T-helper 2 cell treated with Interferon-gamma antibody and Interleukin-4, amounts not matched to agents 5 μg/mL and 100 μg/mL, for 36 hours (primary cell): ENCODE measurements at regions not wholly inside any gene's neighbourhood (a gene's known extent, or its start where the extent isn't known, plus 50 kb on each side); places are given as distances from the start of the nearest gene placed in this dataset.

Experiments used
- DNase-seq: peaks from one replicate; pipeline ENCODE4 v3.0.0; 2021; ENCODE audit warnings: low spot score
- H3K27ac Mint-ChIP-seq: one replicate; pipeline ENCODE4 v1.8.0; 2021; ENCODE audit warnings: mild to moderate bottlenecking, mixed read lengths
- H3K27me3 Mint-ChIP-seq: one replicate; pipeline ENCODE4 v1.8.0; 2021; ENCODE audit warnings: low read depth, mixed read lengths
- H3K36me3 Mint-ChIP-seq: one replicate; pipeline ENCODE4 v1.8.0; 2021; ENCODE audit warnings: low read depth, mixed read lengths
- H3K4me1 Mint-ChIP-seq: one replicate; pipeline ENCODE4 v1.8.0; 2021; ENCODE audit warnings: low read depth, mixed read lengths
- H3K4me3 Mint-ChIP-seq: one replicate; pipeline ENCODE4 v1.8.0; 2022; ENCODE audit warnings: mild to moderate bottlenecking, moderate library complexity, mixed read lengths
- H3K9me3 Mint-ChIP-seq: one replicate; pipeline ENCODE4 v1.8.0; 2021; ENCODE audit warnings: mixed read lengths

DNA sequence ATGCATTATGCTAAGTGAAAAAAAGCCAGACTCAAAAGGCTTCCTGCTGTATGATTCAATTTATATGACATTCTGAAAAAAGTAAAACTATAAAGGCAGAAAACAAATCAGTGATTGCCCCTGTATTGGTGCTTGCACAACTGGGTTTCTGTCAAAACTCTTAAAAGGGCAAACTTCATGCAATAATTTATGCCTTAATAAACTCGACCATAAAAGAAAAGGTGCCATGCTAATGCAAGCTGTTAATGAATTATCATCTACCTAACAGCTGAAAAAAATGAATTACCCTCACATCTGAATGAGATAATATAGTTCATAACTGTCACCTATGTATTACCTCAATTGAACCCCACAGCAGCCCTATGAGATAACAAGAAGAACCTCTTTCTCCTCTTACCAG is 120.8 kb upstream of the ATP1A1 start:
- no peak overlapping the region for H3K4me3 Mint-ChIP-seq
- H3K27me3 Mint-ChIP-seq: no peaks in the 10 kb centered on the region
- DNase-seq: no peak
- H3K27ac Mint-ChIP-seq: no peak overlapping the region
- H3K4me1 Mint-ChIP-seq: no peaks in the 10 kb centered on the region
- no peaks in the 10 kb centered on the region for H3K36me3 Mint-ChIP-seq
- no peaks in the 10 kb centered on the region for H3K9me3 Mint-ChIP-seq

DNA sequence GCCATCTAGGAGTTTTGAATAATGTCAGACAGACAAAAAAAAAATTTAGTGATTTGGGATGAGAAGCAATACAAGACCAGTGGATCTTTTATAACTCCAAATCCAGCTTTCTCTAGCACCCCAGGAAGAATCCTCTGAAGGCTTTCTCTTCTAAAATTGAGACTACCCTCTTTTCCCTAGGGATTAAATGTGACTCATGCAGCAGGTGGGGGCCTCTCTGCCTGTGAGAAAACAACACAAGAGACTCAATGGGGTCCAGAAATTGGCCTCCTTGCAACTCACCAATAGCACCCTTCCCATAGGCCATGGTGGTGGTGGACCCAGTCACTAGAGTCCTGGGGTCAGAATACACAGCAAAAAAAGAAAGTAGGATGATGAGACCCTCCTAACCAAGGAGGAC is 120.3 kb upstream of the ATP1A1 start:
- Mint-ChIP-seq H3K36me3 (no peaks in the 10 kb centered on the region), H3K4me3 (no peak overlapping the region), H3K4me1 (peaks cover 2% of the 10 kb centered on the region), H3K27me3 (no peaks in the 10 kb centered on the region), H3K27ac (no peak overlapping the region), H3K9me3 (no peaks in the 10 kb centered on the region)
- DNase-seq: no peak

DNA sequence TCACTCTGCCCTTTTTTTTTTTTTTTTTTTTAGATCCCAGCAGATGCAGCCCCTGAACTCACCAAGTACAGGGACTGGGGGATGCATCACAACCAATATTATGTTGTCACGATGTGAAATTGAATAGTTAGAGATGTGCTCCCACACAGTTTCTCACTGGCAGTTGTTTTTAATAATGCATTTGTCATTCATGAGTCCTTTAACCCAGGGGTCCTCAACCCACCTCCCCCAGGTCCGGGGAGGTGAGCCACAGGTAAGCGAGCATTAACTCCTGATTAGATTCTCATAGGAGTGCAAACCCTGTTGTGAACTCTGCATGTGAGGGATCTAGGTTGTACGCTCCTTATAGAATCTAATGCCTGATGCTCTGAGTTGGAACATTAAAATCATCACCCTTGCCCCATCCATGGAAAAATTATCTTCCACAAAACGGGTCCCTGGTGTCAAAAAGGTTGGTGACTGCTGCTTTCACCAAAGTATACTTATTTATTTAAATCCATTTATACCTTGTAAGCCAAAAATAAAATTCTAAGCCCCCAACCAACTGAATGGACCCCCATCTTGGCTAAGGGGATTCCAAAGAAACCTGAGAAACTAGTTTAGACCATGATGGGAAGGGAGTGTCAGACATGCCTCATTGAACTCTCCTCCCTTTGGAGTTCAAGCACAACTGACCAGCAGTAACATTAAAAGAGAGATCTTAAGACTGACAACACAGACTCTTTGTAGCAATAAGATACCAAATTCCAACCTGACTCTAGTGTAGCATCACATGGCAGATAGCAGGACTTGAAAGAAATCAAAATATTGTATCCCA is 119.3 kb upstream of the ATP1A1 start:
- no peaks in the 10 kb centered on the region for H3K9me3 Mint-ChIP-seq
- peaks cover 3% of the 10 kb centered on the region for H3K4me1 Mint-ChIP-seq
- H3K4me3 Mint-ChIP-seq: no peak overlapping the region
- no peaks in the 10 kb centered on the region for H3K36me3 Mint-ChIP-seq
- no peak for DNase-seq
- no peak overlapping the region for H3K27ac Mint-ChIP-seq
- H3K27me3 Mint-ChIP-seq: no peaks in the 10 kb centered on the region

GRCh38 chr1:116254776-116255175 is 118.3 kb upstream of the ATP1A1 start:
- Mint-ChIP-seq H3K36me3 (no peaks in the 10 kb centered on the region), H3K27ac (no peak overlapping the region)
- no peak for DNase-seq

DNA sequence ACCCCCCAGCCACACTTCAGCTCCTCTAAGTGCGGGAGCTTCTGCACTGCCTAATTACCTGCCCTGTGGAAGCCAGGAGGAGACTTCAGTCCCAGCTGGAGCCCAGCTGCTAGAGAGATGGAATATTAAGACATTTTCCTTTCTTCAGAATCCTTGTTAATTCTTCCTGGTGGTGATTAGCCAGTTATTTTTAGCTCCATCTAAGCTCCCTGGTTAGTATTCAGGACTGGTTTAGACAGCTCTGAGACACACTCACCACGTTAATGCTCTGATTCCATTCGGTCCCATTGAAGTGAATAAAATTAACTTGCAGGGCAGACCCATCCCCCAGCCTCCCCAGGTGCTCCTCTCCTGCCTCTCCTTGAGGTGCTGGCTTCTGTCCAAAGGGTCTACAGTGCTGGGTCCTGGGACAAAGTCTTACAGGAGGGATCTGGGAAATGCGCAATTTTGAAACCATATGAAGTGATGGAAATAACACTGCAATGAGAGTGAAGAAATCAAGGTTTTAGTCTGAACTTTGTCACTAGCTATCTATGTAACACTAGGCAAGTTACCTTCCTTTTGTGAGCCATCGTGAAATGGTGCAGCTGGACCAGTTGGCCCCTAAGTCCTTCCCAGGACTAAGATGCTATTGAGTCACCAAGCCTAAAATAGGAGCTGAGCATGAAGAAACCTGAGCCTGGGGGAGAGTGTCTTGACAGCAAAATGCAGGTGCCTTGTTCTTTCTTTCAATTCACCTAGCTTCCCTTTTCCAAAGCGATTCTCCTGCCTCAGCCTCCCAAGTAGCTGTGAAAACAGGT is 117.4 kb upstream of the ATP1A1 start:
- Mint-ChIP-seq H3K27ac (no peak overlapping the region), H3K4me3 (no peak overlapping the region)

More at GRCh38 chr1:116254776-116255175, 118.3 kb upstream of the ATP1A1 start:
- Mint-ChIP-seq H3K9me3 (no peaks in the 10 kb centered on the region), H3K27me3 (no peaks in the 10 kb centered on the region), H3K4me3 (no peak overlapping the region), H3K4me1 (peaks cover 5% of the 10 kb centered on the region)

DNA sequence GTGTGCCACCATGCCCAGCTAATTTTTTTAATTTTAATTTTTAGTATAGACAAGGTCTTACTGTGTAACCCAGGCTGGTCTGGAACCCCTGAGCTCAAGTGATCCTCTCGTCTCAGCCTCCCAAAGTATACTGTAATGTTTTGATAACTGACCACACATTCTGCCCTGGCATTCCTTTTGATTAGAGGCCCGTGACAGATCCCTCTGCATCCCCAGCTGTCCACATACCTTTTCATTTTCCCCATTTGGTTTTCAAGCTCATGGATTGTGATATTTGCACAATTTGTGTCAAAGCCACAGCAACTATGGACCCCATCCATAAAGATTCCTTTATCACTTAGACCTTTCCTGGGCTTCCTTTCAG is 116.8 kb upstream of the ATP1A1 start:
- Mint-ChIP-seq H3K27ac (no peak overlapping the region), H3K4me1 (peaks cover 6% of the 10 kb centered on the region)

More for the DNA sequence above, 117.4 kb upstream of the ATP1A1 start:
- Mint-ChIP-seq H3K27me3 (no peaks in the 10 kb centered on the region), H3K4me1 (peaks cover 6% of the 10 kb centered on the region), H3K36me3 (no peaks in the 10 kb centered on the region), H3K9me3 (no peaks in the 10 kb centered on the region)
- no peak for DNase-seq

DNA sequence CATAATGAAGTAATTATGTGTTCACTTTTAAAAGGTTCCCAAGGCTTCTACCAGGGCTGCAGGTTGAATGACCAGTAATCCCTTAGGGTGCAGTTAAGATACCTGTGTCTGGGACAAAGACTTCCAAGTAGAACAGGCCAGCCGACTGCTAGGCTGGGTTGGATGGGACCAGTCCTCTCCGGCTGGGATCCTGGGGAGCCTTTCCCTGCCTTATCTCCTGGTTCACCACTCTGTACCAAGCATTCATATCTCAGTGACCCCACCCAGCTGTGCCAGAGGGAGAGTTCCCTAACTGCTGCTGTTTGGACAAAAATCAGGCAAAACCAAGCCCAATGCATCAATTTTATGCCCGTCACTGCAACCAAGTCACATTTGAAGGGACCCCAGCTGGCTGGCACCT is 116.2 kb upstream of the ATP1A1 start:
- H3K36me3 Mint-ChIP-seq: no peaks in the 10 kb centered on the region
- no peaks in the 10 kb centered on the region for H3K9me3 Mint-ChIP-seq
- peaks cover 6% of the 10 kb centered on the region for H3K4me1 Mint-ChIP-seq

More for the DNA sequence above, 116.8 kb upstream of the ATP1A1 start:
- H3K4me3 Mint-ChIP-seq: no peak overlapping the region
- no peak for DNase-seq
- no peaks in the 10 kb centered on the region for H3K9me3 Mint-ChIP-seq
- H3K27me3 Mint-ChIP-seq: no peaks in the 10 kb centered on the region
- H3K36me3 Mint-ChIP-seq: no peaks in the 10 kb centered on the region

DNA sequence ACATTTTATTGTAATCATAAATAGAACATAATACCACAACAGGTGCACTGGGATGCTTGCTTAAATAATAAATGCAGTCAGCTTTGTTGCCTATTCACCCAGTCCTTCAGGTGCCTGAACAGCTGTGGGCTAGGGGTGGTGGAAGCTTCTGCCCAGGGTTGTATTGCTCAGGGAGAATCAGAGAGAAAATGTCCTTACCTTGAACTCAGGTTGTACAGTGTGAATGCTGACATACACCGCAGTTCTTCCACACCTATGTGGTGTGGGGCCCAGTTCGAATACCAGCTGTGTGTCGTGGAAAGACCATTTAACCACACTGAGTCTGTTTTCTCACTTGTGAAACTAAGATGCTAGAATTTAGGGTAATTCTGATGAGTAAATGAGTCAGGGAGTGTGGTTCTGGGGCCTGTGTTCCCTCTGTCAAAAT is 115.7 kb upstream of the ATP1A1 start:
- H3K27ac Mint-ChIP-seq: no peak overlapping the region
- no peaks in the 10 kb centered on the region for H3K36me3 Mint-ChIP-seq
- peak; percentile 45 for DNase-seq
- no peaks in the 10 kb centered on the region for H3K9me3 Mint-ChIP-seq
- no peaks in the 10 kb centered on the region for H3K27me3 Mint-ChIP-seq
- H3K4me1 Mint-ChIP-seq: peaks cover 6% of the 10 kb centered on the region
- no peak overlapping the region for H3K4me3 Mint-ChIP-seq

More for the DNA sequence above, 116.2 kb upstream of the ATP1A1 start:
- no peaks in the 10 kb centered on the region for H3K27me3 Mint-ChIP-seq
- no peak overlapping the region for H3K4me3 Mint-ChIP-seq
- no peak overlapping the region for H3K27ac Mint-ChIP-seq
- no peak for DNase-seq

DNA sequence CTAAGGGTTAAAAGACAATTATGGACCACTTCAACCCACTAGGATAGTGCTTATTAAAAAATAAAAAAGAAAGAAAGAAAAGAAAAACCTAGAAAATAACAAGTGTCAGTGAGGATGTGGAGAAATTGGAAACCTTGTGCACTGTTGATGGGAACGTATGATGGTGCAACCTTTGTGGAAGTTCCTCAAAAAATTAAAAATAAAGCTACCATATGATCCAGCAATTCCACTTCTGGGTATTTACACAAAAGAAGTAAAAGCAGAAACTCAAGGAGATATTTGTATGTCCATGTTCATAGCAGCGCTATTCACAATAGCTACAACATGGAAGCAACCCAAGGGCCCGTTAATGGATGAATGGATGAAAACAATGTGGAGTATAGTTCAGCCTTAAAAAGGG is 115.2 kb upstream of the ATP1A1 start:
- H3K9me3 Mint-ChIP-seq: no peaks in the 10 kb centered on the region

GRCh38 chr1:116258668-116259419 is 114.2 kb upstream of the ATP1A1 start:
- Mint-ChIP-seq H3K4me3 (no peak overlapping the region), H3K27me3 (no peaks in the 10 kb centered on the region), H3K36me3 (no peaks in the 10 kb centered on the region), H3K27ac (no peak overlapping the region), H3K9me3 (no peaks in the 10 kb centered on the region), H3K4me1 (peaks cover 6% of the 10 kb centered on the region)
- DNase-seq: no peak

More for the DNA sequence above, 115.2 kb upstream of the ATP1A1 start:
- H3K4me3 Mint-ChIP-seq: no peak overlapping the region
- no peak overlapping the region for H3K27ac Mint-ChIP-seq
- no peaks in the 10 kb centered on the region for H3K36me3 Mint-ChIP-seq
- no peaks in the 10 kb centered on the region for H3K27me3 Mint-ChIP-seq
- H3K4me1 Mint-ChIP-seq: peaks cover 6% of the 10 kb centered on the region
- no peak for DNase-seq

- DNase-seq: no peak
- Mint-ChIP-seq H3K36me3 (no peaks in the 10 kb centered on the region), H3K4me1 (peaks cover 6% of the 10 kb centered on the region), H3K27me3 (no peaks in the 10 kb centered on the region), H3K27ac (no peak overlapping the region), H3K4me3 (no peak overlapping the region), H3K9me3 (no peaks in the 10 kb centered on the region)
Measured at GRCh38 chr1:116259663-116260062, 113.4 kb upstream of the ATP1A1 start.

GRCh38 chr1:116260115-116260514 is 112.9 kb upstream of the ATP1A1 start:
- Mint-ChIP-seq H3K27me3 (no peaks in the 10 kb centered on the region), H3K4me1 (peaks cover 6% of the 10 kb centered on the region), H3K36me3 (no peaks in the 10 kb centered on the region), H3K9me3 (no peaks in the 10 kb centered on the region), H3K4me3 (no peak overlapping the region), H3K27ac (no peak overlapping the region)
- DNase-seq: no peak

- no peak overlapping the region for H3K4me3 Mint-ChIP-seq
- no peak for DNase-seq
- no peak overlapping the region for H3K27ac Mint-ChIP-seq
- no peaks in the 10 kb centered on the region for H3K27me3 Mint-ChIP-seq
- no peaks in the 10 kb centered on the region for H3K9me3 Mint-ChIP-seq
- H3K36me3 Mint-ChIP-seq: no peaks in the 10 kb centered on the region
- peaks cover 6% of the 10 kb centered on the region for H3K4me1 Mint-ChIP-seq
Measured at GRCh38 chr1:116260621-116261020, 112.4 kb upstream of the ATP1A1 start.

- Mint-ChIP-seq H3K4me1 (peaks cover 6% of the 10 kb centered on the region), H3K27ac (no peak overlapping the region), H3K4me3 (no peak overlapping the region), H3K36me3 (no peaks in the 10 kb centered on the region), H3K27me3 (no peaks in the 10 kb centered on the region), H3K9me3 (no peaks in the 10 kb centered on the region)
- DNase-seq: no peak
Measured at GRCh38 chr1:116261227-116261626, 111.8 kb upstream of the ATP1A1 start.
